ENCODE measurements at regions not wholly inside any gene's neighbourhood (a gene's known extent, or its start where the extent isn't known, plus 50 kb on each side); places are given as distances from the start of the nearest gene placed in this dataset.

GRCh38 chr4:1502976-1503375 lies 96.7 kb upstream of the NKX1-1 start:
- no peak for DNase-seq
- no peaks in the 10 kb centered on the region for H3K36me3 Mint-ChIP-seq (ENCODE audit: unreplicated experiment)
- H3K27me3 Mint-ChIP-seq (ENCODE audit: unreplicated experiment): peaks cover 2% of the 10 kb centered on the region
- H3K9me3 Mint-ChIP-seq (ENCODE audit: unreplicated experiment): peaks cover 2% of the 10 kb centered on the region
- H3K4me1 Mint-ChIP-seq (ENCODE audit: low read depth, unreplicated experiment): no peaks in the 10 kb centered on the region
- no peak overlapping the region for H3K27ac Mint-ChIP-seq (ENCODE audit: unreplicated experiment)
- TF ChIP-seq CTCF (IDR thresholded peaks at IDR 0.05; ENCODE audit: partially characterized antibody, unreplicated experiment): no peak
- H3K4me3 Mint-ChIP-seq (ENCODE audit: unreplicated experiment): no peak overlapping the region

GRCh38 chr4:1502501-1502886 lies 96.3 kb upstream of the NKX1-1 start:
- Mint-ChIP-seq H3K9me3 (ENCODE audit: unreplicated experiment) (peaks cover 2% of the 10 kb centered on the region), H3K4me3 (ENCODE audit: unreplicated experiment) (no peak overlapping the region), H3K4me1 (ENCODE audit: low read depth, unreplicated experiment) (no peaks in the 10 kb centered on the region), H3K36me3 (ENCODE audit: unreplicated experiment) (no peaks in the 10 kb centered on the region), H3K27ac (ENCODE audit: unreplicated experiment) (no peak overlapping the region), H3K27me3 (ENCODE audit: unreplicated experiment) (peaks cover 2% of the 10 kb centered on the region)
- no peak for TF ChIP-seq CTCF (IDR thresholded peaks at IDR 0.05; ENCODE audit: partially characterized antibody, unreplicated experiment)
- no peak for DNase-seq

- Mint-ChIP-seq H3K4me1 (ENCODE audit: low read depth, unreplicated experiment) (no peaks in the 10 kb centered on the region), H3K9me3 (ENCODE audit: unreplicated experiment) (peaks cover 2% of the 10 kb centered on the region), H3K27ac (ENCODE audit: unreplicated experiment) (no peak overlapping the region), H3K4me3 (ENCODE audit: unreplicated experiment) (no peak overlapping the region), H3K27me3 (ENCODE audit: unreplicated experiment) (peaks cover 2% of the 10 kb centered on the region), H3K36me3 (ENCODE audit: unreplicated experiment) (no peaks in the 10 kb centered on the region)
- DNase-seq: no peak
- no peak for TF ChIP-seq CTCF (IDR thresholded peaks at IDR 0.05; ENCODE audit: partially characterized antibody, unreplicated experiment)
Observed at GRCh38 chr4:1501754-1502500, 95.7 kb upstream of the NKX1-1 start.

GRCh38 chr4:1500966-1501753 lies 94.9 kb upstream of the NKX1-1 start:
- no peak overlapping the region for H3K27ac Mint-ChIP-seq (ENCODE audit: unreplicated experiment)
- no peaks in the 10 kb centered on the region for H3K36me3 Mint-ChIP-seq (ENCODE audit: unreplicated experiment)
- DNase-seq: no peak
- H3K9me3 Mint-ChIP-seq (ENCODE audit: unreplicated experiment): peaks cover 2% of the 10 kb centered on the region
- peaks cover 2% of the 10 kb centered on the region for H3K27me3 Mint-ChIP-seq (ENCODE audit: unreplicated experiment)
- H3K4me1 Mint-ChIP-seq (ENCODE audit: low read depth, unreplicated experiment): no peaks in the 10 kb centered on the region
- no peak for TF ChIP-seq CTCF (IDR thresholded peaks at IDR 0.05; ENCODE audit: partially characterized antibody, unreplicated experiment)
- H3K4me3 Mint-ChIP-seq (ENCODE audit: unreplicated experiment): no peak overlapping the region
